H9 (cell line): ENCODE measurements at regions not wholly inside any gene's neighbourhood (a gene's known extent, or its start where the extent isn't known, plus 50 kb on each side); places are given as distances from the start of the nearest gene placed in this dataset.

Experiments used
- DNase-seq: peaks from one replicate; pipeline ENCODE4 v3.0.0-alpha.2; 2017
- H2AFZ ChIP-seq: one replicate; pipeline ENCODE4 v1.6.1; 2013; ENCODE audit warnings: mild to moderate bottlenecking, low read length, control low read depth, moderate library complexity
- H2AK5ac ChIP-seq: 2 replicates; pipeline ENCODE4 v1.6.1; 2013; ENCODE audit warnings: low read length, control low read depth, mixed read lengths; ENCODE audit not compliant: insufficient read length
- H2BK120ac ChIP-seq: one replicate; pipeline ENCODE4 v1.6.1; 2013; ENCODE audit warnings: low read depth, mild to moderate bottlenecking, low read length, control low read depth, inconsistent platforms; ENCODE audit not compliant: poor library complexity, severe bottlenecking
- H2BK12ac ChIP-seq: 2 replicates; pipeline ENCODE4 v1.6.1; 2013; ENCODE audit warnings: low read length, control low read depth, mixed read lengths, low read depth; ENCODE audit not compliant: insufficient read length
- H2BK15ac ChIP-seq: 2 replicates; pipeline ENCODE4 v1.6.1; 2013; ENCODE audit warnings: low read depth, low read length, control low read depth
- H2BK20ac ChIP-seq: one replicate; pipeline ENCODE4 v1.6.1; 2013; ENCODE audit warnings: low read depth, mild to moderate bottlenecking, low read length, control low read depth, inconsistent platforms; ENCODE audit not compliant: poor library complexity, severe bottlenecking
- H2BK5ac ChIP-seq: 2 replicates; pipeline ENCODE4 v1.6.1; 2013; ENCODE audit warnings: low read length, control low read depth, mixed read lengths; ENCODE audit not compliant: insufficient read length
- H3K14ac ChIP-seq: 2 replicates; pipeline ENCODE4 v1.6.1; 2013; ENCODE audit warnings: low read length, control low read depth; ENCODE audit not compliant: insufficient read depth
- H3K18ac ChIP-seq: 2 replicates; pipeline ENCODE4 v1.6.1; 2013; ENCODE audit warnings: low read depth, mild to moderate bottlenecking, mixed read lengths, low read length, control low read depth; ENCODE audit not compliant: insufficient read length
- H3K23ac ChIP-seq: 2 replicates; pipeline ENCODE4 v1.6.1; 2013; ENCODE audit warnings: low read length, control low read depth, mixed read lengths, low read depth; ENCODE audit not compliant: insufficient read length
- H3K23me2 ChIP-seq: 2 replicates; pipeline ENCODE4 v1.6.1; 2013; ENCODE audit warnings: low read depth, mild to moderate bottlenecking, mixed read lengths, low read length, control low read depth; ENCODE audit not compliant: insufficient read length, poor library complexity, severe bottlenecking
- H3K27ac ChIP-seq: 2 replicates; pipeline ENCODE4 v1.5.1; 2013; ENCODE audit warnings: low read length, control low read depth, mixed read lengths, low read depth; ENCODE audit not compliant: insufficient read length
- H3K27me3 ChIP-seq: 2 replicates; pipeline ENCODE4 v1.6.1; 2013; ENCODE audit warnings: low read length, control low read depth, inconsistent platforms; ENCODE audit not compliant: insufficient read depth
- H3K4ac ChIP-seq: 2 replicates; pipeline ENCODE4 v1.6.1; 2013; ENCODE audit warnings: low read depth, mild to moderate bottlenecking, control low read depth, inconsistent platforms, low read length, moderate library complexity
- H3K4me1 ChIP-seq: 2 replicates; pipeline ENCODE4 v1.6.1; 2013; ENCODE audit warnings: low read length, control low read depth, inconsistent platforms; ENCODE audit not compliant: insufficient read depth
- H3K4me2 ChIP-seq: 2 replicates; pipeline ENCODE4 v1.6.1; 2013; ENCODE audit warnings: low read length, control low read depth, mixed read lengths; ENCODE audit not compliant: insufficient read length, insufficient read depth
- H3K56ac ChIP-seq: 2 replicates; pipeline ENCODE4 v1.6.1; 2013; ENCODE audit warnings: low read depth, mild to moderate bottlenecking, mixed read lengths, low read length, control low read depth; ENCODE audit not compliant: insufficient read length
- H3K79me1 ChIP-seq: 2 replicates; pipeline ENCODE4 v1.6.1; 2013; ENCODE audit warnings: low read depth, mild to moderate bottlenecking, moderate library complexity, low read length, control low read depth, inconsistent platforms; ENCODE audit not compliant: insufficient read depth, poor library complexity, severe bottlenecking
- H3K79me2 ChIP-seq: 2 replicates; pipeline ENCODE4 v1.6.1; 2013; ENCODE audit warnings: low read length, control low read depth, inconsistent platforms; ENCODE audit not compliant: insufficient read depth
- H3K9ac ChIP-seq: 2 replicates; pipeline ENCODE4 v1.6.1; 2013; ENCODE audit warnings: low read length, control low read depth, mixed read lengths; ENCODE audit not compliant: insufficient read length; ENCODE audit errors: extremely low read depth
- H3K9me3 ChIP-seq: one replicate; pipeline ENCODE4 v1.6.1; 2013; ENCODE audit warnings: low read depth, low read length, inconsistent platforms; ENCODE audit not compliant: control insufficient read depth
- H3T11ph ChIP-seq: one replicate; pipeline ENCODE4 v1.6.1; 2013; ENCODE audit warnings: mild to moderate bottlenecking, low read length, control low read depth, inconsistent platforms
- H4K20me1 ChIP-seq: one replicate; pipeline ENCODE4 v1.6.1; 2013; ENCODE audit not compliant: control insufficient read depth, insufficient read length, insufficient read depth
- H4K5ac ChIP-seq: 2 replicates; pipeline ENCODE4 v1.6.1; 2013; ENCODE audit warnings: low read depth, mild to moderate bottlenecking, mixed read lengths, low read length, control low read depth; ENCODE audit not compliant: insufficient read length
- H4K8ac ChIP-seq: replicated peaks from 2 replicates; pipeline ENCODE4 v1.6.1; 2013; ENCODE audit warnings: low read length, control low read depth, mixed read lengths, low read depth; ENCODE audit not compliant: insufficient read length
- H4K91ac ChIP-seq: 2 replicates; pipeline ENCODE4 v1.6.1; 2013; ENCODE audit warnings: low read depth, mild to moderate bottlenecking, moderate library complexity, mixed read lengths, low read length, control low read depth; ENCODE audit not compliant: insufficient read length
- H3K27ac Mint-ChIP-seq, 3 experiments: 2 replicates in 2 of 3; 3 replicates in 1 of 3; pipeline ENCODE4 v1.8.0; 2020 to 2021; ENCODE audit warnings: mixed read lengths in 3 of 3, mild to moderate bottlenecking in 1 of 3, moderate library complexity in 1 of 3
- H3K27me3 Mint-ChIP-seq: 2 replicates; pipeline ENCODE4 v1.8.0; 2021; ENCODE audit warnings: low read depth, mild to moderate bottlenecking, moderate library complexity, mixed read lengths
- H3K36me3 Mint-ChIP-seq, 3 experiments: 2 replicates in 2 of 3; 3 replicates in 1 of 3; pipeline ENCODE4 v1.8.0; 2020 to 2021; ENCODE audit warnings: low read depth in 3 of 3, mixed read lengths in 3 of 3; ENCODE audit not compliant: insufficient read depth in 1 of 3
- H3K4me1 Mint-ChIP-seq, 2 experiments: 2 replicates each; pipeline ENCODE4 v1.8.0; 2020; ENCODE audit warnings: mixed read lengths in 2 of 2
- H3K4me3 Mint-ChIP-seq, 2 experiments: 2 replicates in 1 of 2; 3 replicates in 1 of 2; pipeline ENCODE4 v1.8.0; 2020 to 2021; ENCODE audit warnings: mild to moderate bottlenecking in 2 of 2, mixed read lengths in 2 of 2, moderate library complexity in 1 of 2
- H3K9me3 Mint-ChIP-seq, 2 experiments: 2 replicates in 1 of 2; 3 replicates in 1 of 2; pipeline ENCODE4 v1.8.0; 2020; ENCODE audit warnings: mild to moderate bottlenecking in 2 of 2, mixed read lengths in 2 of 2, moderate library complexity in 1 of 2
- CTCF ChIP-seq: fragments of 200-600 bp; sonication (generic); conservative IDR thresholded peaks from 3 replicates; pipeline ENCODE4 v1.8.0; 2021; ENCODE audit warnings: antibody characterized with exemption, mild to moderate bottlenecking
- WGBS: extraction: QIAGEN DNeasy Blood & Tissue Kit; methylation state at CpG from one replicate; pipeline ENCODE4 v1.1.7; 2013; ENCODE audit warnings: missing lambda C conversion rate, low lambda C conversion rate, mixed read lengths; ENCODE audit not compliant: insufficient read length; ENCODE audit errors: extremely low coverage; 5-methylcytosine and 5-hydroxymethylcytosine counted together

GRCh38 chr3:124132813-124133212 lies 140.9 kb upstream of the ROPN1 start:
- H2BK20ac ChIP-seq: no peak overlapping the region
- no CpG with 5 or more reads among the region's 2 CpGs for WGBS
- no peak overlapping the region for H3K56ac ChIP-seq
- no peaks in the 10 kb centered on the region for H3K9me3 Mint-ChIP-seq
- no peak overlapping the region for H4K8ac ChIP-seq
- no peaks in the 10 kb centered on the region for H3K79me1 ChIP-seq
- H3K9me3 ChIP-seq: no peaks in the 10 kb centered on the region
- H3K4ac ChIP-seq: no peak overlapping the region
- H3K23me2 ChIP-seq: no peaks in the 10 kb centered on the region
- no peak overlapping the region for H3K27ac Mint-ChIP-seq
- H3K23ac ChIP-seq: no peak overlapping the region
- no peaks in the 10 kb centered on the region for H3K36me3 Mint-ChIP-seq
- H3K4me3 Mint-ChIP-seq: no peak overlapping the region
- H3K9ac ChIP-seq: no peak overlapping the region
- H2BK120ac ChIP-seq: no peak overlapping the region
- no peak overlapping the region for H3K18ac ChIP-seq
- H2BK12ac ChIP-seq: no peak overlapping the region
- no peak overlapping the region for H3K4me2 ChIP-seq
- H3K4me1 Mint-ChIP-seq: peaks cover 6 to 7% of the 10 kb centered on the region in 2 experiments
- H3K27me3 ChIP-seq: no peaks in the 10 kb centered on the region; the same call in none of the 2 replicates
- H4K5ac ChIP-seq: no peak overlapping the region
- no peak overlapping the region for H4K91ac ChIP-seq
- no peak for DNase-seq
- H3K79me2 ChIP-seq: no peaks in the 10 kb centered on the region
- H3T11ph ChIP-seq: no peak overlapping the region
- no peaks in the 10 kb centered on the region for H4K20me1 ChIP-seq
- no peak overlapping the region for H3K14ac ChIP-seq
- H3K27me3 Mint-ChIP-seq: no peaks in the 10 kb centered on the region; the same call in 1 of the 2 replicates
- no peak overlapping the region for H2AFZ ChIP-seq
- H3K4me1 ChIP-seq: no peaks in the 10 kb centered on the region
- no peak for TF ChIP-seq CTCF
- no peak overlapping the region for H3K27ac ChIP-seq
- no peak overlapping the region for H2BK5ac ChIP-seq
- no peak overlapping the region for H2BK15ac ChIP-seq
- no peak overlapping the region for H2AK5ac ChIP-seq
